ENCODE measurements at regions not wholly inside any gene's neighbourhood (a gene's known extent, or its start where the extent isn't known, plus 50 kb on each side); places are given as distances from the start of the nearest gene placed in this dataset.

GRCh38 chr20:24064092-24064491 is 75.5 kb upstream of the GGTLC1 start:
- no peak for TF ChIP-seq POLR2A (IDR thresholded peaks at IDR 0.05)
- no peak for TF ChIP-seq CTCF (IDR thresholded peaks at IDR 0.05)
- TF ChIP-seq POLR2AphosphoS5 (IDR thresholded peaks at IDR 0.05), result no peak
- no peak for TF ChIP-seq EP300 (IDR thresholded peaks at IDR 0.05)

Data from sigmoid colon (tissue), 4 donors.